ENCODE measurements at regions not wholly inside any gene's neighbourhood (a gene's known extent, or its start where the extent isn't known, plus 50 kb on each side); places are given as distances from the start of the nearest gene placed in this dataset.

- no peak for DNase-seq
- peak overlapping the region in 2 of 8 donors; percentile 3 to 21 for H3K4me3 Mint-ChIP-seq
- H3K36me3 Mint-ChIP-seq: no peaks in the 10 kb centered on the region
- H3K4me1 Mint-ChIP-seq: peaks cover 0 to 26% (median 0%) of the 10 kb centered on the region in 3 donors
- H3K27ac Mint-ChIP-seq: peak overlapping the region in 1 of 6 donors; percentile 99
- H3K9me3 Mint-ChIP-seq: peaks cover 0 to 2% (median 0%) of the 10 kb centered on the region in 7 donors
- peak in 1 of 2 donors; percentile 94 for ATAC-seq (ENCODE audit: low read depth in 2 of 2)
- no peaks in the 10 kb centered on the region for H3K27me3 Mint-ChIP-seq
These were observed 270.9 kb upstream of the RBMY1B start for GRCh38 chrY:21240221-21240620.

- Mint-ChIP-seq H3K4me1 (peaks cover 0 to 26% (median 0%) of the 10 kb centered on the region in 3 donors), H3K27me3 (no peaks in the 10 kb centered on the region), H3K36me3 (no peaks in the 10 kb centered on the region), H3K27ac (peak overlapping the region in 1 of 6 donors; percentile 99), H3K9me3 (peaks cover 0 to 2% (median 0%) of the 10 kb centered on the region in 7 donors), H3K4me3 (peak overlapping the region in 1 of 8 donors; percentile 3)
- ATAC-seq (ENCODE audit: low read depth in 2 of 2) (peak in 1 of 2 donors; percentile 13), DNase-seq (no peak)
These were observed 270.4 kb upstream of the RBMY1B start for GRCh38 chrY:21240662-21241310.

GRCh38 chrY:21242793-21243192, 268.3 kb upstream of the RBMY1B start:
- Mint-ChIP-seq H3K4me3 (no peak overlapping the region), H3K27me3 (no peaks in the 10 kb centered on the region), H3K4me1 (peaks cover 0 to 36% (median 0%) of the 10 kb centered on the region in 3 donors), H3K27ac (no peak overlapping the region), H3K9me3 (peaks cover 0 to 2% (median 0%) of the 10 kb centered on the region in 7 donors), H3K36me3 (no peaks in the 10 kb centered on the region)
- no peak for DNase-seq
- ATAC-seq (ENCODE audit: low read depth in 2 of 2): no peak

GRCh38 chrY:21246780-21247179, 264.4 kb upstream of the RBMY1B start:
- Mint-ChIP-seq H3K27ac (peak overlapping the region in 1 of 6 donors; percentile 84), H3K4me3 (no peak overlapping the region), H3K27me3 (no peaks in the 10 kb centered on the region), H3K36me3 (no peaks in the 10 kb centered on the region), H3K4me1 (peaks cover 0 to 44% (median 0%) of the 10 kb centered on the region in 3 donors), H3K9me3 (no peaks in the 10 kb centered on the region)
- DNase-seq (no peak), ATAC-seq (ENCODE audit: low read depth in 2 of 2) (no peak)

GRCh38 chrY:21248591-21248990, 262.5 kb upstream of the RBMY1B start:
- peak in 1 of 2 donors; percentile 26 for ATAC-seq (ENCODE audit: low read depth in 2 of 2)
- no peaks in the 10 kb centered on the region for H3K36me3 Mint-ChIP-seq
- no peaks in the 10 kb centered on the region for H3K27me3 Mint-ChIP-seq
- H3K4me3 Mint-ChIP-seq: no peak overlapping the region
- no peak for DNase-seq
- H3K4me1 Mint-ChIP-seq: peaks cover 0 to 37% (median 0%) of the 10 kb centered on the region in 3 donors
- H3K9me3 Mint-ChIP-seq: no peaks in the 10 kb centered on the region
- H3K27ac Mint-ChIP-seq: peak overlapping the region in 1 of 6 donors; percentile 96

- Mint-ChIP-seq H3K36me3 (no peaks in the 10 kb centered on the region), H3K4me3 (peak overlapping the region in 1 of 8 donors; percentile 36), H3K27me3 (no peaks in the 10 kb centered on the region), H3K4me1 (peaks cover 0 to 37% (median 0%) of the 10 kb centered on the region in 3 donors), H3K9me3 (no peaks in the 10 kb centered on the region), H3K27ac (no peak overlapping the region)
- DNase-seq: no peak
- no peak for ATAC-seq (ENCODE audit: low read depth in 2 of 2)
These were observed 257.5 kb upstream of the RBMY1B start for GRCh38 chrY:21253455-21254248.

GRCh38 chrY:21254476-21254875, 256.7 kb upstream of the RBMY1B start:
- ATAC-seq (ENCODE audit: low read depth in 2 of 2) (no peak), DNase-seq (no peak)
- H3K27ac Mint-ChIP-seq: peak overlapping the region in 1 of 6 donors; percentile 93
- H3K36me3 Mint-ChIP-seq: no peaks in the 10 kb centered on the region
- peak overlapping the region in 2 of 8 donors; percentile 71 to 80 for H3K4me3 Mint-ChIP-seq
- no peaks in the 10 kb centered on the region for H3K27me3 Mint-ChIP-seq
- peaks cover 0 to 31% (median 0%) of the 10 kb centered on the region in 3 donors for H3K4me1 Mint-ChIP-seq
- no peaks in the 10 kb centered on the region for H3K9me3 Mint-ChIP-seq

- peak in 1 of 2 donors; percentile 84 for ATAC-seq (ENCODE audit: low read depth in 2 of 2)
- H3K9me3 Mint-ChIP-seq: no peaks in the 10 kb centered on the region
These were observed 254.3 kb upstream of the RBMY1B start for GRCh38 chrY:21256820-21257219.

GRCh38 chrY:21259707-21260106, 251.4 kb upstream of the RBMY1B start:
- Mint-ChIP-seq H3K27ac (no peak overlapping the region), H3K27me3 (no peaks in the 10 kb centered on the region), H3K36me3 (no peaks in the 10 kb centered on the region), H3K4me1 (peaks cover 0 to 9% (median 0%) of the 10 kb centered on the region in 3 donors), H3K9me3 (no peaks in the 10 kb centered on the region), H3K4me3 (no peak overlapping the region)
- ATAC-seq (ENCODE audit: low read depth in 2 of 2) (no peak), DNase-seq (no peak)

More at GRCh38 chrY:21256820-21257219, 254.3 kb upstream of the RBMY1B start:
- H3K27me3 Mint-ChIP-seq: no peaks in the 10 kb centered on the region
- DNase-seq: no peak
- H3K27ac Mint-ChIP-seq: no peak overlapping the region
- H3K4me3 Mint-ChIP-seq: peak overlapping the region in 1 of 8 donors; percentile 24
- peaks cover 0 to 20% (median 0%) of the 10 kb centered on the region in 3 donors for H3K4me1 Mint-ChIP-seq
- H3K36me3 Mint-ChIP-seq: no peaks in the 10 kb centered on the region

- Mint-ChIP-seq H3K9me3 (no peaks in the 10 kb centered on the region), H3K36me3 (no peaks in the 10 kb centered on the region), H3K27ac (no peak overlapping the region), H3K4me3 (no peak overlapping the region), H3K4me1 (peaks cover 0 to 8% (median 0%) of the 10 kb centered on the region in 3 donors), H3K27me3 (no peaks in the 10 kb centered on the region)
- DNase-seq (no peak), ATAC-seq (ENCODE audit: low read depth in 2 of 2) (peak in 1 of 2 donors; percentile 56)
These were observed 250.8 kb upstream of the RBMY1B start for GRCh38 chrY:21260325-21260724.

GRCh38 chrY:21261158-21261557, 250.0 kb upstream of the RBMY1B start:
- Mint-ChIP-seq H3K4me1 (peaks cover 0 to 8% (median 0%) of the 10 kb centered on the region in 3 donors), H3K4me3 (no peak overlapping the region), H3K9me3 (no peaks in the 10 kb centered on the region), H3K27ac (peak overlapping the region in 1 of 6 donors; percentile 53), H3K27me3 (no peaks in the 10 kb centered on the region), H3K36me3 (no peaks in the 10 kb centered on the region)
- ATAC-seq (ENCODE audit: low read depth in 2 of 2): no peak
- no peak for DNase-seq

GRCh38 chrY:21266751-21267150, 244.4 kb upstream of the RBMY1B start:
- DNase-seq (no peak), ATAC-seq (ENCODE audit: low read depth in 2 of 2) (no peak)
- Mint-ChIP-seq H3K27ac (no peak overlapping the region), H3K9me3 (no peaks in the 10 kb centered on the region), H3K27me3 (no peaks in the 10 kb centered on the region), H3K4me1 (no peaks in the 10 kb centered on the region), H3K4me3 (no peak overlapping the region), H3K36me3 (no peaks in the 10 kb centered on the region)

- ATAC-seq (ENCODE audit: low read depth in 2 of 2): no peak
These were observed 244.0 kb upstream of the RBMY1B start for GRCh38 chrY:21267164-21267563.

GRCh38 chrY:21287769-21288168, 223.4 kb upstream of the RBMY1B start:
- ATAC-seq (ENCODE audit: low read depth in 2 of 2): no peak
- Mint-ChIP-seq H3K4me3 (no peak overlapping the region), H3K4me1 (peaks cover 0 to 5% (median 0%) of the 10 kb centered on the region in 3 donors), H3K27me3 (no peaks in the 10 kb centered on the region), H3K9me3 (no peaks in the 10 kb centered on the region), H3K36me3 (no peaks in the 10 kb centered on the region), H3K27ac (no peak overlapping the region)
- DNase-seq: no peak

More at GRCh38 chrY:21267164-21267563, 244.0 kb upstream of the RBMY1B start:
- Mint-ChIP-seq H3K27me3 (no peaks in the 10 kb centered on the region), H3K27ac (no peak overlapping the region), H3K9me3 (no peaks in the 10 kb centered on the region), H3K36me3 (no peaks in the 10 kb centered on the region), H3K4me1 (no peaks in the 10 kb centered on the region), H3K4me3 (no peak overlapping the region)
- DNase-seq: no peak
